Adipose tissue (tissue), 3 donors: ENCODE measurements at regions not wholly inside any gene's neighbourhood (a gene's known extent, or its start where the extent isn't known, plus 50 kb on each side); places are given as distances from the start of the nearest gene placed in this dataset.

Source experiments
- H3K27ac ChIP-seq: one replicate; pipeline ENCODE4 v1.5.1; 2013; ENCODE audit warnings: low read depth, low read length
- WGBS, 3 donors: extraction: QIAGEN DNeasy Blood & Tissue Kit; methylation state at CpG; one replicate each; pipeline ENCODE4 v1.1.7; 2013; 5-methylcytosine and 5-hydroxymethylcytosine counted together
- donor health status: healthy with polysubstance abuse.
- donor health status: Bipolar disorder and iron deficiency.
- donor health status: healthy.

DNA sequence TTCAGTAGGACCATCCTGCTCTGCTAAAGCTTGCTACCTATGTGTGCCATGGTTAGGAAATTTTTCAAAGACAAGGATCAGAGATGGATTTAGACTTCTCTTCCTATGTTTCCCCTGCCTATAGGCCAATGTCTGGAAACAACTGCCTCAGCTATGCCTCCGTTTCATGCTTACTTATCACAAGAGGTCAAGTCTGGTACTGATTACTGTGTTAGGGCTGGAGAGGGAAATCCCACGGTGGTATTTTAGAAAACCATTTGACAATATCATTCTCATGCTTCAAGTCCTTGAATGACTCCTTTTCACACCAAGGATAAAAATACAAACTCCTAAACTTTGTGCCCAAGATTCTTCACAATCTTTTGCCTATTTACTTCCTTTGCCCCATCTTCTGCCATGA, 484.3 kb downstream of the DHX35 start:
- WGBS, 3 donors, result 33 to 87% (median 58%) methylated on average over 2 of the region's 2 CpGs
- no peak overlapping the region for H3K27ac ChIP-seq

DNA sequence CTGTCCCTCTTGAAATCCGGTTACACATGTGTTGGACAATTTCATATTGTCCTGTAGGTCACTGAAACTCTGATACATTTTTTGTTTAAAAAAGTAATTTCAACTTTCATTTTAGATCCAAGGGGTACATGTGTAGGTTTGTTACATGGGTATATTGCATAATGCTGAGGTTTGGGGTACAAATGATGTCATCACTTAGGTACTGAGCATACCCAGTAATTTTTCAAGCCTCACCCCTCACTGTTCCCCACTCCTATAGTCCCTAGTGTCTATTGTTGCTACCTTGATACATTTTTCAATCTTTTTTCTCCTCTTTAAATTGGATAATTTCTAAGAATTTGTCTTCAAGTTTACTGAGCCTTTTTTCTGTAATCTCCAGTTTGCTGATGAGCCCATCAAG, 483.0 kb downstream of the DHX35 start:
- 69 to 91% (median 86%) methylated on average over 1 of the region's 1 CpG for WGBS, 3 donors

GRCh38 chr20:39433466-39433865, 471.3 kb downstream of the DHX35 start:
- WGBS, 3 donors, result 53 to 92% (median 84%) methylated on average over 1 of the region's 1 CpG
- H3K27ac ChIP-seq, result no peak overlapping the region

More for the DNA sequence above, 483.0 kb downstream of the DHX35 start:
- no peak overlapping the region for H3K27ac ChIP-seq

DNA sequence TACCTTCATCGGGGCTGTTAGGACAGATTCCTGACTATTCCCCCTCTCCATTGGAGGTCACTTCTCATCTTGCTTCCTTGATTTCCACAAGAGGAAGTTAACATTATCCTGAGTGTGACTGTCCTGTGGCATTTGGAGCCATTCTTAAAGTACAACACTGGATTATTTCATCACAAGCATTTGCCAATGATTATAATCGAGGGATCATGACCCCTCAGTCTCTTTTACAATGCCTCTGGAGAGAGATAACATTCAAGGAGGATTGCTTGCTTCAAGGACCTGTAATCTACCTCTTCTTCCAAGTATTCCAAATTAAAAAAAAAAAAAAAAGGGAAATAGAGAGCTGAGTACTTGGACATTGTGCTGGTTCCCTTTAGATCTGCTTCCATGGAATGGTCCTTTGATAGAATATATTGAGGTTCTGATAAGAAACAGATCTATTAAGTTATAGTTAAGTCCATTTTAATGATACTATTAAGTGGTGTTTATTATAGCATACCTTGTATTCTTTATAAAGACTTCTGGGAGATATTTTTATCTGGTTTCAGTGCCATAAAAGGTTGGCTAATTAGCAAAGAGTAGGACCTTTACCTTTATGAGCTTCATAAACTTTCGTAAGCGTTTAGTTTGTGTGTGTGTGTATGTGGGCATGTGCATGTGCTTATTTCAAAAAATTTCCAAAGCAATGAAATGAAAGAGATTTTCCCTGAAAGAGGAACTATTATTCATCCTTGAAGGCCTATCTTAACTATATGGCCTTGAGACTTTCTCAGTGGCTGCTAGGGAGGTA, 469.1 kb downstream of the DHX35 start:
- 66 to 79% (median 76%) methylated on average over 4 of the region's 4 CpGs for WGBS, 3 donors
- no peak overlapping the region for H3K27ac ChIP-seq

DNA sequence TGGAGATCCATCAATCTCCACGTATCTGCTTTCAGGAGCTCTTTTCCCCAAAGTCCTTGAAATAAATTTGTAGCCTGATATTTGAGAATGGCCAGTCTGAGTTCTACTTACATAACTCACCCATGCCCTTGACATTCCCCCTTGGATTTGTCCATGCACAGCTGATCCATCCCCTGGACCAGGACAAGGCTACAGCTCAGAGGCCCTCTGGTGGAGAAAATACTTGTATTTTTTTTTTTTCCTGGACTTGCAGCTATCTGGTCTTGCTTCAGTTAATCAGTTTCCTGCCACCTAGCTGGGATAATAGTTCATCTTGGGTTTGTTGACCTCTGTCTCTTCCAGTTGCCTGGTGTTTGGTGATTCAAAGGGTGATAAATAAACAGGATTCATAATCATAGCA, 467.6 kb downstream of the DHX35 start:
- no peak overlapping the region for H3K27ac ChIP-seq
- WGBS, 3 donors, result 44 to 65% (median 44%) methylated on average over 1 of the region's 1 CpG

- 74 to 79% (median 79%) methylated on average over 5 of the region's 5 CpGs for WGBS, 3 donors
- H3K27ac ChIP-seq, result no peak overlapping the region
These were observed 463.0 kb downstream of the DHX35 start for GRCh38 chr20:39424962-39425678.

- WGBS, 3 donors, result 72 to 87% (median 85%) methylated on average over 5 of the region's 5 CpGs
- H3K27ac ChIP-seq, result no peak overlapping the region
These were observed 459.5 kb downstream of the DHX35 start for GRCh38 chr20:39421571-39422105.

DNA sequence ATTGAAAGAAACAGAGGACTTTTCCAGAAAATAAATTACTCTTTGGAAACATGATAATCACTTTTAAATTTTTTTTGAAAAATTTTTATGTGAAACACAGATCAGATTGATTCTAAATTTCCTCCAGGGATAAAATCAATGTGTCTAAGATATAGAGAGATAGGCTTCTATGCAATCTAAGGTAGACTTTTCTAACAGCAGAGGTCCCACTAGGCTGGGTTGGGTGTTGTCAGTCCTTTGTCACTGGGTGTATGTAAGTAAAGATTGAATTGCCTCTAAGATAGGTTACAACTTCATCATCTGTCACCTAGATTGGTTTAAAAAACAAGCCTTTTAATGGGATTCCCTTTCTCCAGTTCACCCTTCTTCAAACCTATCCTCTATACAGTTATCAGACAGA, 449.9 kb downstream of the DHX35 start:
- H3K27ac ChIP-seq, result no peak overlapping the region

GRCh38 chr20:39399463-39399862, 437.3 kb downstream of the DHX35 start:
- no peak overlapping the region for H3K27ac ChIP-seq

GRCh38 chr20:39398656-39399055, 436.5 kb downstream of the DHX35 start:
- no peak overlapping the region for H3K27ac ChIP-seq
- WGBS, 3 donors, result 69 to 81% (median 74%) methylated on average over 2 of the region's 2 CpGs

DNA sequence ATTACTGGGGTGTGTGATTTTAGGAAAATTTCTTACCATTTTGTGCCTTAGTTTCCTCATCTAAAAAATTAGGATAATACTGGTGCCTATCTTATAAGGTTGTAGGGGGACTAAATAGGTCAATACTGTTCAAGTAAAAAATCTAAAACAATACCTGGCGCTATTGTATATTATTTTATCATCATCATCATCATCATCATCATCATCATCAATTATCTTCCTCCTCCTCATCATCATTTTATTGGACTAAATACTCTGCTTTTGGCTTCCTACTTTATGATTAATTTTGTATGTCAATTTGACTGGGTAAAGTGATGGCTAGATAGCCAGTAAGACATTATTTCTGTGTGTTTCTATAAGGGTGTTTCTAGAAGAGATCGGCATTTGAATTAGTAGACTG, 435.5 kb downstream of the DHX35 start:
- WGBS, 3 donors, result 81 to 97% (median 95%) methylated on average over 2 of the region's 2 CpGs
- H3K27ac ChIP-seq, result no peak overlapping the region

DNA sequence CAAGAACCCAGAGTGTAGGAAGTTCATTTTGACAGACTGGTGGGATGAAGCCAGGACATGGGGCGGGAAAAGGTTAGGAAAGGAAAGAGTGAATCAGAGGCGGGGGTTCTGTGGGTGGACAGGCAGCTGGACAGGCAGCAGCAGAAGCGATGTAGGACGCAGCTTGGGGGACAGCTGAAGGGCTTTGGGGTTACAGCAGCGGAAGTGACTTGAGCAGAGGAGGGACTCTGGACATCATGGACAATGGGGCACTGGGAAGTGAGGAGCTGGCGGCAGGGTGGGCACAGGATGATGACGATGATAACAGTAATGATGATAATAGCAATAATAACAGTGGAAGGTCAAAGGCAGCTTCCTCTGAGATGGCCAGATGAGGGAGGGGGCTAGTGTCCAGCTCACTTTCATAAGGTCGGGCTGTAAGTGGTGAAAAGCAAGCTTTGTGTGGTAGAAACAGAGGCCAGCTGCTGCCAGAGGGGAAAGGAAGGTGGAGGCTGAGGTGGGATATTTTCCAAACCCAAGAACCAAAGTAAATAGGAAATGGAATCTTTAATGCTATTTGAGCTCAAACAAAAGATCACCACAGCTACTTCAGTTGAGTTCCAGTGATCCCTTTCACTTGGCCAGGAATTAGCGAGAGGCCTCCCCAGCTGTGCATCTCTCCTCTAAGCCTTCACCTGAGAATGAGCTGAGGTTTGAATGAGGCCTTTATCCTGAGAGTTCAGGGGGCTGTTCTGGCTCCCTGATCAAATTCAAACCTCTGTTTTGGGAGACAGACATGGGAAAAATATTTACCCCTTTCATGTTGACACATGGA, 433.5 kb downstream of the DHX35 start:
- WGBS, 3 donors, result 63 to 78% (median 75%) methylated on average over 9 of the region's 9 CpGs
- no peak overlapping the region for H3K27ac ChIP-seq

DNA sequence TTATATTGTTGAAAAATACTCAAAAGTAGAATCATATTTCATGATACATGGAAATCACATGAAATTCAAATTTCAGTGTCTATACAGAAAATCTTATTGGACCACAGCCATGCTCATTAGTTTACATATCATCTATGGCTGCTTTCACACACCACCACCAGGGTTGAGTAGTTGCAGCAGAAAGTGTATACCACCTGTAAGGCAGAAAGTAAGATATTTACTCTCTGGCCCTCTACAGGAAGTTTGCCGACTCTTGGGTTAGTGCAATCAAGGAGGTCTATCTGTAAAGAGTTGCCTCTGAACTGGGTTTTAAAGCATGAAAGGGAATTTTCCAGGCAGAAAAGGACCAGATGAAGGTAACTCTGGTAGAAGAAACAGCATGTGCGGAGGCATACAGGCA, 432.3 kb downstream of the DHX35 start:
- 91 to 96% (median 92%) methylated on average over 2 of the region's 2 CpGs for WGBS, 3 donors
- no peak overlapping the region for H3K27ac ChIP-seq

- WGBS, 3 donors, result 66 to 88% (median 85%) methylated on average over 5 of the region's 5 CpGs
These were observed 428.0 kb downstream of the DHX35 start for GRCh38 chr20:39390186-39390585.

DNA sequence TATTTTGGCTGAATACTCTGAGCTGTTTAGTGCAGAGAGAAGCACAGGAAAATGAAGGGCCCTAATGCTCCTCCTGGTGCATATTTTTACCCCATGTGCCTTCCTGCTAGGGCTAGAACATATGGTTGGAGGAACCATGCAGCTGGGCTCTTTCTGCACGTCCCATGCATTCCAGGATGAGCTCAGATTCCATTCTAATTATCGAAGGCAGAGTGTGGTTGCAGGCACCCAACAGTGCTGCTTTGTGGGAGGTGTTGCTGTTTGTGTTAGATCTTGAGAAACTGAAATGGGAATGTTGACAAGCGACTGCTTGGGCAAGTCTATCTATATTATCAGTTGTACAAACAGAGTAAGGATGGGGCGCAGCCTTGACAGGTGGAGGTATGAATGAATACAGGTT, 419.5 kb downstream of the DHX35 start:
- 32 to 81% (median 78%) methylated on average over 4 of the region's 4 CpGs for WGBS, 3 donors
- H3K27ac ChIP-seq, result no peak overlapping the region

More at GRCh38 chr20:39390186-39390585, 428.0 kb downstream of the DHX35 start:
- H3K27ac ChIP-seq, result no peak overlapping the region

GRCh38 chr20:39378776-39379175, 416.6 kb downstream of the DHX35 start:
- H3K27ac ChIP-seq, result no peak overlapping the region
- 49 to 59% (median 53%) methylated on average over 5 of the region's 5 CpGs for WGBS, 3 donors

GRCh38 chr20:39376788-39377187, 414.6 kb downstream of the DHX35 start:
- H3K27ac ChIP-seq, result no peak overlapping the region
- 78 to 81% (median 80%) methylated on average over 4 of the region's 4 CpGs for whole genome bisulfite sequencing, 3 donors

GRCh38 chr20:39364320-39364719, 402.2 kb downstream of the DHX35 start:
- no peak overlapping the region for H3K27ac ChIP-seq
- 68 to 86% (median 83%) methylated on average over 2 of the region's 2 CpGs for WGBS, 3 donors
